IMR-90 (cell line): ENCODE measurements at regions not wholly inside any gene's neighbourhood (a gene's known extent, or its start where the extent isn't known, plus 50 kb on each side); places are given as distances from the start of the nearest gene placed in this dataset.

ENCODE experiments used
- ATAC-seq: fragments of 200-7000 bp; cut with Tn5 transposase; 2 replicates; pipeline ENCODE4 v1.9.1; 2020; ENCODE audit warnings: low read depth, mild to moderate bottlenecking, moderate library complexity
- BruUV-seq: library from RNA; stranded (reverse); fragments of 400-500 nt; replicated peaks from 2 replicates; lab custom pipeline; 2021; lab: Mats Ljungman, UMichigan
- CTCF ChIA-PET: fragments of 300-600 bp; formaldehyde crosslinking; extraction: SDS; loops from one replicate; lab custom pipeline; 2021; ENCODE audit warnings: antibody characterized with exemption; lab: Yijun Ruan, JAX
- POLR2A ChIA-PET: fragments of 300-600 bp; sonication (Branson Sonifier 250); formaldehyde crosslinking; loops from one replicate; lab custom pipeline; 2022; ENCODE audit warnings: antibody characterized with exemption; ENCODE audit not compliant: unreplicated experiment; lab: Charles Lee
- DNase-seq: peaks from one replicate; pipeline ENCODE4 v3.0.0; 2013
- H2AFZ ChIP-seq: replicated peaks from 2 replicates; pipeline ENCODE3; 2013; ENCODE audit warnings: low read length, mild to moderate bottlenecking; ENCODE audit not compliant: poor library complexity
- H2AK5ac ChIP-seq: 2 replicates; pipeline ENCODE4 v1.6.1; 2013; ENCODE audit warnings: low read depth, low read length, inconsistent platforms
- H2AK9ac ChIP-seq: replicated peaks from 2 replicates; pipeline ENCODE3; 2013; ENCODE audit warnings: mild to moderate bottlenecking, low read depth, low read length, moderate library complexity; ENCODE audit not compliant: poor library complexity
- H2BK120ac ChIP-seq: 2 replicates; pipeline ENCODE4 v1.6.1; 2013; ENCODE audit warnings: low read depth, low read length, inconsistent platforms
- H2BK15ac ChIP-seq: 3 replicates; pipeline ENCODE4 v1.6.1; 2013; ENCODE audit warnings: low read depth, low read length, inconsistent platforms
- H2BK20ac ChIP-seq: 2 replicates; pipeline ENCODE4 v1.6.1; 2013; ENCODE audit warnings: low read depth, mild to moderate bottlenecking, inconsistent platforms, low read length, moderate library complexity
- H2BK5ac ChIP-seq: 2 replicates; pipeline ENCODE4 v1.6.1; 2013; ENCODE audit warnings: mild to moderate bottlenecking, low read depth, low read length, inconsistent platforms; ENCODE audit not compliant: poor library complexity, severe bottlenecking
- H3K14ac ChIP-seq: replicated peaks from 2 replicates; pipeline ENCODE4 v1.6.1; 2013; ENCODE audit warnings: low read depth, low read length, inconsistent platforms
- H3K18ac ChIP-seq: 2 replicates; pipeline ENCODE4 v1.6.1; 2013; ENCODE audit warnings: low read depth, low read length, control low read depth
- H3K23ac ChIP-seq: 2 replicates; pipeline ENCODE4 v1.6.1; 2013; ENCODE audit warnings: low read depth, low read length, inconsistent platforms
- H3K27ac ChIP-seq: 2 replicates; pipeline ENCODE4 v1.5.1; 2013; ENCODE audit warnings: mild to moderate bottlenecking, control low read depth, low read length; ENCODE audit not compliant: insufficient read depth
- H3K27me3 ChIP-seq: 2 replicates; pipeline ENCODE4 v1.6.1; 2013; ENCODE audit warnings: low read length; ENCODE audit not compliant: control insufficient read depth, insufficient read depth
- H3K36me3 ChIP-seq: 2 replicates; pipeline ENCODE4 v1.6.1; 2013; ENCODE audit warnings: low read length, mixed read lengths; ENCODE audit not compliant: control insufficient read depth, insufficient read depth
- H3K4ac ChIP-seq: 2 replicates; pipeline ENCODE4 v1.6.1; 2013; ENCODE audit warnings: low read depth, low read length, inconsistent platforms
- H3K4me1 ChIP-seq: 2 replicates; pipeline ENCODE4 v1.6.1; 2013; ENCODE audit warnings: low read length, mixed read lengths; ENCODE audit not compliant: control insufficient read depth, insufficient read depth
- H3K4me2 ChIP-seq: 2 replicates; pipeline ENCODE4 v1.6.1; 2013; ENCODE audit warnings: low read depth, mild to moderate bottlenecking, control low read depth, low read length, moderate library complexity
- H3K4me3 ChIP-seq: 2 replicates; pipeline ENCODE4 v1.5.1; 2013; ENCODE audit warnings: low read depth, mild to moderate bottlenecking, control low read depth, low read length, moderate library complexity; ENCODE audit not compliant: insufficient read depth
- H3K56ac ChIP-seq: 2 replicates; pipeline ENCODE4 v1.6.1; 2013; ENCODE audit warnings: low read length, inconsistent platforms; ENCODE audit not compliant: insufficient read depth; ENCODE audit errors: extremely low read depth
- H3K79me1 ChIP-seq, 2 experiments: 2 replicates each; pipeline ENCODE4 v1.6.1; 2013; ENCODE audit warnings: low read length in 2 of 2, inconsistent platforms in 1 of 2, low read depth in 1 of 2
- H3K9ac ChIP-seq: 2 replicates; pipeline ENCODE4 v1.6.1; 2013; ENCODE audit warnings: low read depth, low read length, control low read depth
- H3K9me1 ChIP-seq: 2 replicates; pipeline ENCODE4 v1.6.1; 2013; ENCODE audit warnings: low read length, inconsistent platforms; ENCODE audit not compliant: insufficient read depth
- H3K9me3 ChIP-seq: 2 replicates; pipeline ENCODE4 v1.6.1; 2013; ENCODE audit warnings: low read length; ENCODE audit not compliant: control insufficient read depth, insufficient read depth
- H4K20me1 ChIP-seq: 2 replicates; pipeline ENCODE4 v1.6.1; 2013; ENCODE audit warnings: low read length, inconsistent platforms; ENCODE audit not compliant: insufficient read depth
- H4K5ac ChIP-seq: 2 replicates; pipeline ENCODE4 v1.6.1; 2013; ENCODE audit warnings: mild to moderate bottlenecking, low read depth, low read length, control low read depth
- H4K8ac ChIP-seq, 2 experiments: 2 replicates each; pipeline ENCODE4 v1.6.1; 2013; ENCODE audit warnings: low read depth in 2 of 2, low read length in 2 of 2, control low read depth in 1 of 2, inconsistent platforms in 1 of 2
- H4K91ac ChIP-seq: 2 replicates; pipeline ENCODE4 v1.6.1; 2013; ENCODE audit warnings: low read depth, low read length, inconsistent platforms; ENCODE audit not compliant: insufficient read depth
- BHLHE40 ChIP-seq: fragments of 150-350 bp; IDR thresholded peaks from 2 replicates; pipeline ENCODE4 v1.6.1; 2016; ENCODE audit warnings: mild to moderate bottlenecking, low read depth, low read length
- CEBPB ChIP-seq: IDR thresholded peaks from 2 replicates; pipeline ENCODE4 v1.6.1; 2012; ENCODE audit warnings: low read depth, low read length, improper control_type of control experiment
- CHD1 ChIP-seq: IDR thresholded peaks from 2 replicates; pipeline ENCODE4 v1.6.1; 2012; ENCODE audit warnings: low read depth, low read length, improper control_type of control experiment
- CTCF ChIP-seq: conservative IDR thresholded peaks from 2 replicates; pipeline ENCODE4 v1.5.1; 2012; ENCODE audit warnings: mild to moderate bottlenecking, low read depth, low read length, improper control_type of control experiment
- ELK1 ChIP-seq: fragments of 150-350 bp; IDR thresholded peaks from 2 replicates; pipeline ENCODE4 v1.6.1; 2016; ENCODE audit warnings: low read depth, mild to moderate bottlenecking, low read length, moderate library complexity, borderline replicate concordance
- MAZ ChIP-seq: IDR thresholded peaks from 2 replicates; pipeline ENCODE4 v1.6.1; 2012; ENCODE audit warnings: low read depth, mild to moderate bottlenecking, low read length, improper control_type of control experiment, moderate library complexity, borderline replicate concordance
- RAD21 ChIP-seq: IDR thresholded peaks from 2 replicates; pipeline ENCODE4 v1.6.1; 2012; ENCODE audit warnings: low read length, improper control_type of control experiment
- RCOR1 ChIP-seq: IDR thresholded peaks from 2 replicates; pipeline ENCODE4 v1.6.1; 2012; ENCODE audit warnings: mild to moderate bottlenecking, low read length, improper control_type of control experiment; ENCODE audit not compliant: insufficient replicate concordance
- USF2 ChIP-seq: fragments of 150-350 bp; IDR thresholded peaks from 2 replicates; pipeline ENCODE4 v1.6.1; 2017; ENCODE audit warnings: mild to moderate bottlenecking, antibody characterized with exemption, low read length, low read depth
- WGBS, 2 experiments: methylation state at CpG; one replicate each; pipeline versions ENCODE4 v1.1.5 to v1.1.7; 2013; ENCODE audit warnings: missing lambda C conversion rate in 2 of 2; ENCODE audit not compliant: insufficient read length in 1 of 2; ENCODE audit errors: extremely low coverage in 2 of 2; 5-methylcytosine and 5-hydroxymethylcytosine counted together
- dilution Hi-C: fragments of 300-500 bp; cut with HindIII; formaldehyde crosslinking; loops from one replicate; pipeline ENCODE4 v1.14.3; 2018; ENCODE audit warnings: low sequenced_read_pairs; ENCODE audit not compliant: unreplicated experiment
- in situ Hi-C: fragments of 300-500 bp; cut with MboI; formaldehyde crosslinking; loops from 3 replicates; pipeline ENCODE4 v1.14.3; 2019; ENCODE audit warnings: low sequenced_read_pairs, inconsistent platforms, mixed read lengths
- intact Hi-C: fragments of 100-400 bp; cut with micrococcal nuclease; formaldehyde crosslinking; loops from 2 replicates; pipeline ENCODE4 v1.10.0; 2022

- DNase-seq (no peak), ATAC-seq (no peak)
- TF ChIP-seq CTCF (no peak), CEBPB (no peak), USF2 (no peak), ELK1 (no peak), CHD1 (no peak), RCOR1 (no peak), MAZ (no peak), RAD21 (no peak), BHLHE40 (no peak)
- no peaks in the 10 kb centered on the region for H3K36me3 ChIP-seq
- 0% methylated on average over 1 of the region's 4 CpGs; no CpG with 5 or more reads in 1 of the 2 experiments for WGBS, 2 experiments
- H3K9me3 ChIP-seq = peaks cover 10% of the 10 kb centered on the region
- H3K23ac ChIP-seq = no peak overlapping the region
- no peak overlapping the region for H3K56ac ChIP-seq
- intact Hi-C loops (no loop called here), dilution Hi-C loops (no loop called here), in situ Hi-C loops (no loop called here)
- no peak overlapping the region for H3K4me2 ChIP-seq
- ChIA-PET CTCF (no interaction called here), POLR2A (no interaction called here)
- H4K20me1 ChIP-seq = no peaks in the 10 kb centered on the region
- no peaks in the 10 kb centered on the region for H3K9me1 ChIP-seq
- no peak overlapping the region for H4K8ac ChIP-seq
- no peaks in the 10 kb centered on the region for H3K27me3 ChIP-seq
- H2AK9ac ChIP-seq = no peak overlapping the region
- H3K79me1 ChIP-seq = no peaks in the 10 kb centered on the region
- H3K4ac ChIP-seq = no peak overlapping the region
- no peak overlapping the region for H2AK5ac ChIP-seq
- no peak overlapping the region for H2BK20ac ChIP-seq
- BruUV-seq = no TSS peak
- no peak overlapping the region for H2BK5ac ChIP-seq
- no peak overlapping the region for H2BK15ac ChIP-seq
- H4K5ac ChIP-seq = no peak overlapping the region
- H3K14ac ChIP-seq = no peak overlapping the region
- H3K9ac ChIP-seq = no peak overlapping the region
- H2BK120ac ChIP-seq = no peak overlapping the region
- no peaks in the 10 kb centered on the region for H3K4me1 ChIP-seq
- H3K4me3 ChIP-seq = no peak overlapping the region
- H3K27ac ChIP-seq = no peak overlapping the region
- no peak overlapping the region for H3K18ac ChIP-seq
- no peak overlapping the region for H2AFZ ChIP-seq
- H4K91ac ChIP-seq = no peak overlapping the region
These were observed 620.5 kb downstream of the DOK5 start for GRCh38 chr20:55095745-55096400.
